ENCODE measurements at regions not wholly inside any gene's neighbourhood (a gene's known extent, or its start where the extent isn't known, plus 50 kb on each side); places are given as distances from the start of the nearest gene placed in this dataset.

GRCh38 chr2:172333235-172333977 is 94.0 kb upstream of the ITGA6 start:
- 86% methylated on average over 5 of the region's 5 CpGs for WGBS
- Histone ChIP-seq H3K4me3 (ENCODE audit: low read depth, low read length) (no peak overlapping the region), H3K4me1 (ENCODE audit: insufficient read depth) (no peaks in the 10 kb centered on the region), H3K36me3 (ENCODE audit: insufficient read depth) (no peaks in the 10 kb centered on the region), H3K27ac (ENCODE audit: low read depth) (no peak overlapping the region)
- no peak for DNase-seq (ENCODE audit: extremely low spot score)

- WGBS = 91% methylated on average over 1 of the region's 1 CpG
- DNase-seq (ENCODE audit: extremely low spot score) = no peak
- Histone ChIP-seq H3K27ac (ENCODE audit: low read depth) (no peak overlapping the region), H3K4me3 (ENCODE audit: low read depth, low read length) (no peak overlapping the region), H3K36me3 (ENCODE audit: insufficient read depth) (no peaks in the 10 kb centered on the region), H3K4me1 (ENCODE audit: insufficient read depth) (no peaks in the 10 kb centered on the region)
Observed at GRCh38 chr2:172333978-172334330, 93.4 kb upstream of the ITGA6 start.

- H3K27ac ChIP-seq (ENCODE audit: low read depth) = no peak overlapping the region
- no peak for DNase-seq (ENCODE audit: extremely low spot score)
- H3K36me3 ChIP-seq (ENCODE audit: insufficient read depth) = no peaks in the 10 kb centered on the region
- H3K4me1 ChIP-seq (ENCODE audit: insufficient read depth) = no peaks in the 10 kb centered on the region
- WGBS = 88% methylated on average over 4 of the region's 4 CpGs
- no peak overlapping the region for H3K4me3 ChIP-seq (ENCODE audit: low read depth, low read length)
Observed at GRCh38 chr2:172334988-172335387, 92.4 kb upstream of the ITGA6 start.

DNA sequence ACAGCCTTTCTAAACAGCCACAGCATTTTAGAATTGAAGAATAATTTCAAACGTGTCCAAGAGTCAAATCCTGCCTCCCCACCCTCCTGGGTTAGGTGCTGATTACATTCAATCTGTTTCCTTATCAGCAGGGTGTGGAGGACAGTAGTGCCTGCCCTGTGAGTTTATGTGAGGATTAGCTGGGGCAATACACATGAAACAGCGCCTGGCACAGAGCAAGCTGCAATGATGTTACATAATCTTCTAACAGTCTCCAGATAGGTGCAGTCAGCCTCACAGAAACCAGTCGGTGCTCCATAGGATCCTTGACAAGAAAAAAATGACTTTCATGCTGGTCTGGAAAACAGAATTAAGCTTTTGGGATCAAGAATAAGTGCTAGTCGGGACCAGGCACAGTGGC is 91.7 kb upstream of the ITGA6 start:
- DNase-seq (ENCODE audit: extremely low spot score) = no peak
- no peaks in the 10 kb centered on the region for H3K36me3 ChIP-seq (ENCODE audit: insufficient read depth)
- WGBS = 27% methylated on average over 4 of the region's 4 CpGs
- H3K4me3 ChIP-seq (ENCODE audit: low read depth, low read length) = no peak overlapping the region
- H3K27ac ChIP-seq (ENCODE audit: low read depth) = no peak overlapping the region
- H3K4me1 ChIP-seq (ENCODE audit: insufficient read depth) = no peaks in the 10 kb centered on the region

- no peaks in the 10 kb centered on the region for H3K4me1 ChIP-seq (ENCODE audit: insufficient read depth)
- DNase-seq (ENCODE audit: extremely low spot score) = no peak
- H3K4me3 ChIP-seq (ENCODE audit: low read depth, low read length) = no peak overlapping the region
- no peaks in the 10 kb centered on the region for H3K36me3 ChIP-seq (ENCODE audit: insufficient read depth)
- no peak overlapping the region for H3K27ac ChIP-seq (ENCODE audit: low read depth)
- WGBS = 49% methylated on average over 2 of the region's 2 CpGs
Observed at GRCh38 chr2:172336681-172337080, 90.7 kb upstream of the ITGA6 start.

- Histone ChIP-seq H3K4me1 (ENCODE audit: insufficient read depth) (no peaks in the 10 kb centered on the region), H3K27ac (ENCODE audit: low read depth) (no peak overlapping the region), H3K4me3 (ENCODE audit: low read depth, low read length) (no peak overlapping the region), H3K36me3 (ENCODE audit: insufficient read depth) (no peaks in the 10 kb centered on the region)
- 46% methylated on average over 6 of the region's 6 CpGs for WGBS
- DNase-seq (ENCODE audit: extremely low spot score) = no peak
Observed at GRCh38 chr2:172339371-172340010, 87.9 kb upstream of the ITGA6 start.

- H3K4me3 ChIP-seq (ENCODE audit: low read depth, low read length) = no peak overlapping the region
- WGBS = 52% methylated on average over 4 of the region's 4 CpGs
- no peaks in the 10 kb centered on the region for H3K36me3 ChIP-seq (ENCODE audit: insufficient read depth)
- no peaks in the 10 kb centered on the region for H3K4me1 ChIP-seq (ENCODE audit: insufficient read depth)
- DNase-seq (ENCODE audit: extremely low spot score) = no peak
- no peak overlapping the region for H3K27ac ChIP-seq (ENCODE audit: low read depth)
Observed at GRCh38 chr2:172340394-172340793, 87.0 kb upstream of the ITGA6 start.

DNA sequence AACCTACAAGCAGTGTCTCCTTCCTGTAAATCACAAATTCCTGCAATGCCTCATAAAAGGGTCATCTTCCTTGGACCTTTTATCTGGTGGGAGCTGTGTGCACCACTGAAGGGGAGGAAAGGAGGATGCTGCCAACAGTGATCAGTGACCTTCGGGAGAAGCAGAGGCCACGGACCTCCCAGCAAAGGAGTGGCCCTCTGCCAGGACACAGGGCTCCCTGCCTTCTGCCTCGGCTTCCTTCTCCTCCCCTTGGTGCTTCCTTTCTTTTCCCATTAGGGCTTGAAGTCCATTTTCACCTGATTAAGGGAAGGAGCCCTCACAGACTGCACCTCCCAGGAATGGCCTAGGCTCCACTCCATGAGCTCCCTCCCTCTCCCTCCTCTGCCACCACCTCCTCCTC is 85.3 kb upstream of the ITGA6 start:
- WGBS = 47% methylated on average over 3 of the region's 3 CpGs
- H3K36me3 ChIP-seq (ENCODE audit: insufficient read depth) = no peaks in the 10 kb centered on the region
- no peak overlapping the region for H3K27ac ChIP-seq (ENCODE audit: low read depth)
- H3K4me1 ChIP-seq (ENCODE audit: insufficient read depth) = no peaks in the 10 kb centered on the region
- H3K4me3 ChIP-seq (ENCODE audit: low read depth, low read length) = no peak overlapping the region
- DNase-seq (ENCODE audit: extremely low spot score) = no peak

DNA sequence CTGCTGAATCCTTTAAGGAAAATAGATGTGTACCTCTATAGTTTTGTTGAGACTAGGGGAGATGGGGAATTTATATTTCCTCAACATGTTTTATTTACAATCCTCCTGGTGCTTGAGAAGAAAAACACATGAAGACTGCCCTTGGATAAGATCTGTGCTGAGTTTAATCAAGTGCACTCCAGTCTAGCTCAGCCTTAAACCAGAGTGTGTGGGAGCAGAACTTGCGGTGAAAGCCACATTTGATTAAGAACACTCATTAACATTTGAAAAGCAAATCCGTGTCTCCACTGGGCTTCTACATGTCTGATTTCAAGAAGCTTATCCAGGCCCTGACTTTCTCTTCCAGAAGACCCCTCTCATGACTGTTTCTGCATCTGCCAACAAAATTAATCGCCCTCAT is 84.8 kb upstream of the ITGA6 start:
- no peaks in the 10 kb centered on the region for H3K4me1 ChIP-seq (ENCODE audit: insufficient read depth)
- H3K27ac ChIP-seq (ENCODE audit: low read depth) = no peak overlapping the region
- H3K4me3 ChIP-seq (ENCODE audit: low read depth, low read length) = no peak overlapping the region
- H3K36me3 ChIP-seq (ENCODE audit: insufficient read depth) = no peaks in the 10 kb centered on the region
- DNase-seq (ENCODE audit: extremely low spot score) = no peak
- WGBS = 77% methylated on average over 3 of the region's 3 CpGs

DNA sequence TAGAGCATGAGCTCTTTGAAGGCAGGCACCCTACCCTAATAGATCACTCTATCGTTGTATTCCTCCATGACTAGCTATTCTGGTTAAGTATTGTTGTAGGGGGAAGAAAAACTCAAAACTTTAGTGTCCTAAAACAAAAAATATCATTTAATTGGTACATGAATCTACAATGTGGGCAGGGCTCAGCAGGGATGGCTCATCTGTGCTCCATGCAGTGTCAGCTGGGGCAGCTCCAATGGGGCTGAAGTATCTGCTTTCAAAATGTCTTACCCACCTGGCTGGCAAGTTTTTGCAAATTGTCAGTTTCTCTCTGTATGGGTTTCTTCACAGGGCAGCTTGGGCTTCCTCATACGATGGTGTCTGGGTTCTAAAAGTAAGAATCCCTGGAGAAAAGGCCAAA is 83.2 kb upstream of the ITGA6 start:
- H3K36me3 ChIP-seq (ENCODE audit: insufficient read depth) = no peaks in the 10 kb centered on the region
- H3K4me1 ChIP-seq (ENCODE audit: insufficient read depth) = no peaks in the 10 kb centered on the region
- no peak for DNase-seq (ENCODE audit: extremely low spot score)
- no peak overlapping the region for H3K4me3 ChIP-seq (ENCODE audit: low read depth, low read length)
- 87% methylated on average over 2 of the region's 2 CpGs for WGBS
- no peak overlapping the region for H3K27ac ChIP-seq (ENCODE audit: low read depth)

DNA sequence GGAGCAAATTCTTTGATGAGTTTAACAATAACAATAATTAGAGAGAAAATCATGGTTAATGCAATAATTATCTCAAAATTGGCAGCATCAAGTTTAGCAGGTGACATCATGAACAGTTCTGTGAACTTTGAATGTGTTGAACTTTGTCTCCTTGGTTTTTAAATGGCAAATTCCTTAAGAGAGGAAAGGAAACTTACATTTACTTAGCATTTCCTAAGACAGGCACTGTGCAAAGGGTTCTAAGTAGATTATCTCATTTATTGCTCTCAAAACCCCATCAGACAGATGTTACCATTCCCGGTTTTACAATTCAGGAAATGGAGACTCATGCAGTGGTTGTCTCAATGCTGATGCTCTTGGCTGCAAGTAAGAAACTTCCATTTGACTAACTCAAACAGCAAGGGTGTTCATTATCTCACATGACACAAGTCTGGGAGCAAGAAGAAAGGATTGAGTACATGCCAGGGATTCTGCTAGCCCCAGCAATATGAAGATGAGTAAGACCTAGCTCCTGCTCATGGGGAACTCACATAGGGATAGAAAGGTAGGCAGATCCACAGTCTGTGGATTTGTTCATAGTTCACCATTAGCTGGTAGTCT is 81.3 kb upstream of the ITGA6 start:
- H3K27ac ChIP-seq (ENCODE audit: low read depth) = no peak overlapping the region
- H3K4me3 ChIP-seq (ENCODE audit: low read depth, low read length) = no peak overlapping the region
- no peaks in the 10 kb centered on the region for H3K4me1 ChIP-seq (ENCODE audit: insufficient read depth)
- no peaks in the 10 kb centered on the region for H3K36me3 ChIP-seq (ENCODE audit: insufficient read depth)
- DNase-seq (ENCODE audit: extremely low spot score) = no peak
- 61% methylated on average over 1 of the region's 1 CpG for WGBS

GRCh38 chr2:172348555-172349288 is 78.7 kb upstream of the ITGA6 start:
- Histone ChIP-seq H3K36me3 (ENCODE audit: insufficient read depth) (no peaks in the 10 kb centered on the region), H3K4me3 (ENCODE audit: low read depth, low read length) (no peak overlapping the region), H3K27ac (ENCODE audit: low read depth) (no peak overlapping the region), H3K4me1 (ENCODE audit: insufficient read depth) (no peaks in the 10 kb centered on the region)
- 73% methylated on average over 4 of the region's 4 CpGs for WGBS
- DNase-seq (ENCODE audit: extremely low spot score) = no peak

DNA sequence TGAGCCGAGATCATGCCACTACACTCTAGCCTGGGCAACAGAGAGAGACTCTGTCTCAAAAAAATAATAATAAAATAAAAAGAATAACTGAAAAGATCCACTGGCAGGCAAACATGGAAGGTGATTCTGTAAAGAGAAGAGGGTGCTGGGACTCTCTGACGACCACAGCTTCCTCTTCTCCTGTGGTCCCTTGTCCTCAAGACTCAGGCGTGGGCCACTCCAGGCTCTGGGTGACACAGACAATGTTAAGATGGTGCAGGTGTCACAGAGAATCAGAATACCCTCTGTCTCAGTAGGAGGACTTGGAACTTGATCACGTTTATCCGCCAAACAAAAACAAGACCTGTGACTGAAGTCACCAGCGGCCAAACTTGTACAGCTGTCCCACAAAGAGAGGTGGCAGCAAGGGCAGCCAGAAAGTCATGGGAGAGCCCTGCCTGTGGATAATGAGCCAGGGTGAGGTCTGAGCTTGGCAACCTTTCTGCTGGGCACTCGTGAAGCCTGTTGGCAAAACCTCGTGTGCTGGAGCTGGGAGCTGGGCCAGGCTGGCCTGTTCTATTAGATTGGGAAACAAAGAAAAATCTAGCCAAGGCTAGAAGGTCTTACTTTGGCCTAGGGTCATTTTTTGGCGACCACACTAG is 76.4 kb upstream of the ITGA6 start:
- Histone ChIP-seq H3K4me3 (ENCODE audit: low read depth, low read length) (no peak overlapping the region), H3K27ac (ENCODE audit: low read depth) (no peak overlapping the region), H3K36me3 (ENCODE audit: insufficient read depth) (no peaks in the 10 kb centered on the region), H3K4me1 (ENCODE audit: insufficient read depth) (no peaks in the 10 kb centered on the region)
- DNase-seq (ENCODE audit: extremely low spot score) = no peak
- 78% methylated on average over 9 of the region's 9 CpGs for WGBS
